ENCODE measurements at regions not wholly inside any gene's neighbourhood (a gene's known extent, or its start where the extent isn't known, plus 50 kb on each side); places are given as distances from the start of the nearest gene placed in this dataset.

GRCh38 chr4:176882206-176882605 lies 89.5 kb upstream of the VEGFC start:
- no peak for DNase-seq (ENCODE audit: low read depth)
- no peak overlapping the region for H3K4me3 ChIP-seq (ENCODE audit: low read depth, low read length)
- no peak for TF ChIP-seq CTCF (IDR thresholded peaks at IDR 0.05; ENCODE audit: insufficient read depth, low read length)

- TF ChIP-seq CTCF (IDR thresholded peaks at IDR 0.05; ENCODE audit: insufficient read depth, low read length): no peak
- DNase-seq (ENCODE audit: low read depth): peak; percentile 17
- H3K4me3 ChIP-seq (ENCODE audit: low read depth, low read length): no peak overlapping the region
Measured at GRCh38 chr4:176883108-176883550, 90.4 kb upstream of the VEGFC start.

- peak; percentile 69 for DNase-seq (ENCODE audit: low read depth)
- H3K4me3 ChIP-seq (ENCODE audit: low read depth, low read length): no peak overlapping the region
- TF ChIP-seq CTCF (IDR thresholded peaks at IDR 0.05; ENCODE audit: insufficient read depth, low read length): no peak
Measured at GRCh38 chr4:176883681-176884418, 91.1 kb upstream of the VEGFC start.

- TF ChIP-seq CTCF (IDR thresholded peaks at IDR 0.05; ENCODE audit: insufficient read depth, low read length): no peak
- H3K4me3 ChIP-seq (ENCODE audit: low read depth, low read length): no peak overlapping the region
- peak; percentile 45 for DNase-seq (ENCODE audit: low read depth)
Measured at GRCh38 chr4:176885224-176885623, 92.5 kb upstream of the VEGFC start.

GRCh38 chr4:176886135-176886534 lies 93.4 kb upstream of the VEGFC start:
- DNase-seq (ENCODE audit: low read depth): no peak
- H3K4me3 ChIP-seq (ENCODE audit: low read depth, low read length): no peak overlapping the region
- TF ChIP-seq CTCF (IDR thresholded peaks at IDR 0.05; ENCODE audit: insufficient read depth, low read length): no peak

- no peak for DNase-seq (ENCODE audit: low read depth)
- TF ChIP-seq CTCF (IDR thresholded peaks at IDR 0.05; ENCODE audit: insufficient read depth, low read length): no peak
- no peak overlapping the region for H3K4me3 ChIP-seq (ENCODE audit: low read depth, low read length)
Measured at GRCh38 chr4:176889776-176890175, 97.1 kb upstream of the VEGFC start.

GRCh38 chr4:176894498-176894897 lies 101.8 kb upstream of the VEGFC start:
- DNase-seq (ENCODE audit: low read depth): no peak
- no peak overlapping the region for H3K4me3 ChIP-seq (ENCODE audit: low read depth, low read length)
- no peak for TF ChIP-seq CTCF (IDR thresholded peaks at IDR 0.05; ENCODE audit: insufficient read depth, low read length)
